H1 (cell line): ENCODE measurements at regions not wholly inside any gene's neighbourhood (a gene's known extent, or its start where the extent isn't known, plus 50 kb on each side); places are given as distances from the start of the nearest gene placed in this dataset.

Experiments used
- CTCF ChIA-PET: fragments of 300-600 bp; sonication (Branson Sonifier 250); formaldehyde crosslinking; loops from one replicate; lab custom pipeline; 2021; ENCODE audit not compliant: partially characterized antibody; lab: Charles Lee
- POLR2A ChIA-PET: fragments of 300-600 bp; sonication (Branson Sonifier 250); formaldehyde crosslinking; loops from one replicate; lab custom pipeline; 2021; ENCODE audit warnings: inconsistent platforms; ENCODE audit not compliant: partially characterized antibody; lab: Charles Lee
- DNase-seq, 2 experiments: peaks; one replicate each; pipeline versions ENCODE4 v3.0.0 to v3.0.0-alpha.2; 2010 to 2022; ENCODE audit warnings: low spot score in 2 of 2, low read depth in 1 of 2, mixed read lengths in 1 of 2
- FAIRE-seq: peaks from 2 replicates; lab custom pipeline; 2011; peaks lifted over from hg19 to GRCh38; lab: Jason Lieb, UNC
- H2AFZ ChIP-seq: 2 replicates; pipeline ENCODE4 v1.8.1; 2012; ENCODE audit warnings: low read length, inconsistent platforms
- H2AK5ac ChIP-seq: 2 replicates; pipeline ENCODE4 v1.6.1; 2013; ENCODE audit warnings: low read depth, low read length
- H2BK120ac ChIP-seq: replicated peaks from 2 replicates; pipeline ENCODE3; 2013; ENCODE audit warnings: low read depth, low read length, inconsistent platforms
- H2BK12ac ChIP-seq: 2 replicates; pipeline ENCODE4 v1.6.1; 2013; ENCODE audit warnings: low read depth, low read length
- H2BK15ac ChIP-seq: 2 replicates; pipeline ENCODE4 v1.6.1; 2013; ENCODE audit warnings: low read length
- H2BK20ac ChIP-seq: 2 replicates; pipeline ENCODE4 v1.6.1; 2013; ENCODE audit warnings: low read length
- H2BK5ac ChIP-seq: 2 replicates; pipeline ENCODE4 v1.6.1; 2013; ENCODE audit warnings: low read depth, low read length
- H3K14ac ChIP-seq: 2 replicates; pipeline ENCODE4 v1.6.1; 2013; ENCODE audit warnings: inconsistent platforms; ENCODE audit not compliant: insufficient read length
- H3K18ac ChIP-seq: 2 replicates; pipeline ENCODE4 v1.6.1; 2013; ENCODE audit warnings: low read length; ENCODE audit errors: extremely low read depth
- H3K23ac ChIP-seq: 2 replicates; pipeline ENCODE4 v1.6.1; 2013; ENCODE audit warnings: inconsistent platforms; ENCODE audit not compliant: insufficient read length
- H3K23me2 ChIP-seq: 2 replicates; pipeline ENCODE4 v1.6.1; 2013; ENCODE audit warnings: low read depth, low read length
- H3K27ac ChIP-seq: 2 replicates; pipeline ENCODE4 v1.6.1; 2011; ENCODE audit warnings: low read depth, low read length, inconsistent platforms
- H3K27me3 ChIP-seq, 4 experiments: replicated peaks in 1 of 4; 1 replicate in 1 of 4; 2 replicates in 3 of 4; pipeline versions ENCODE4 v1.6.1 to v1.8.1; 2011 to 2013; ENCODE audit warnings: low read length in 3 of 4, mild to moderate bottlenecking in 3 of 4, inconsistent platforms in 2 of 4, mixed read lengths in 2 of 4, moderate library complexity in 1 of 4; ENCODE audit not compliant: control insufficient read depth in 3 of 4, insufficient read depth in 3 of 4; ENCODE audit errors: extremely low read depth in 1 of 4
- H3K36me3 ChIP-seq, 4 experiments: 2 replicates each; pipeline versions ENCODE4 v1.6.1 to v1.8.1; 2011 to 2013; ENCODE audit warnings: mild to moderate bottlenecking in 4 of 4, low read length in 3 of 4, moderate library complexity in 2 of 4, control low read depth in 1 of 4, inconsistent platforms in 1 of 4; ENCODE audit not compliant: insufficient read depth in 4 of 4, control insufficient read depth in 2 of 4
- H3K4ac ChIP-seq: replicated peaks from 2 replicates; pipeline ENCODE3; 2013; ENCODE audit warnings: low read length, low read depth, mixed read lengths, inconsistent platforms; ENCODE audit not compliant: insufficient read length
- H3K4me1 ChIP-seq, 4 experiments: replicated peaks in 1 of 4; 1 replicate in 1 of 4; 2 replicates in 3 of 4; pipeline versions ENCODE4 v1.6.1 to v1.8.1; 2011 to 2013; ENCODE audit warnings: low read length in 3 of 4, inconsistent platforms in 2 of 4, mixed read lengths in 1 of 4; ENCODE audit not compliant: insufficient read depth in 4 of 4, control insufficient read depth in 3 of 4
- H3K4me2 ChIP-seq, 2 experiments: 2 replicates each; pipeline versions ENCODE4 v1.6.1 to v1.8.1; 2011 to 2013; ENCODE audit warnings: low read depth in 2 of 2, low read length in 2 of 2, control low read depth in 1 of 2, inconsistent platforms in 1 of 2, mild to moderate bottlenecking in 1 of 2; ENCODE audit not compliant: insufficient read depth in 1 of 2
- H3K4me3 ChIP-seq, 4 experiments: fragments of 200-600, 300-600 bp in 1 of 4; sonication (generic), shearing (Covaris generic), sonication (Bioruptor Twin) in 1 of 4; 2 replicates each; pipeline versions ENCODE4 v1.5.1 to v1.8.1; 2011 to 2016; ENCODE audit warnings: low read length in 4 of 4, low read depth in 3 of 4, control low read depth in 2 of 4, inconsistent platforms in 2 of 4, mild to moderate bottlenecking in 2 of 4, mixed read lengths in 1 of 4, moderate library complexity in 1 of 4; ENCODE audit not compliant: insufficient read depth in 2 of 4; ENCODE audit errors: extremely low read depth in 1 of 4
- H3K56ac ChIP-seq: replicated peaks from 2 replicates; pipeline ENCODE3; 2013; ENCODE audit warnings: low read depth, mild to moderate bottlenecking, mixed read lengths, low read length, inconsistent platforms; ENCODE audit not compliant: insufficient read length
- H3K79me1 ChIP-seq: 2 replicates; pipeline ENCODE4 v1.6.1; 2013; ENCODE audit warnings: low read depth, low read length, control low read depth
- H3K79me2 ChIP-seq, 2 experiments: 2 replicates each; pipeline versions ENCODE4 v1.6.1 to v1.8.1; 2012 to 2013; ENCODE audit warnings: low read length in 2 of 2, mild to moderate bottlenecking in 2 of 2, inconsistent platforms in 1 of 2; ENCODE audit not compliant: insufficient read depth in 2 of 2, control insufficient read depth in 1 of 2
- H3K9ac ChIP-seq, 4 experiments: replicated peaks in 1 of 4; 1 replicate in 1 of 4; 2 replicates in 3 of 4; pipeline versions ENCODE4 v1.6.1 to v1.8.1; 2011 to 2013; ENCODE audit warnings: low read depth in 3 of 4, low read length in 3 of 4, control low read depth in 2 of 4, mild to moderate bottlenecking in 2 of 4, moderate library complexity in 2 of 4, inconsistent platforms in 1 of 4; ENCODE audit errors: extremely low read depth in 1 of 4
- H3K9me3 ChIP-seq, 2 experiments: 2 replicates each; pipeline versions ENCODE4 v1.6.1 to v1.8.1; 2012 to 2013; ENCODE audit warnings: mild to moderate bottlenecking in 2 of 2, moderate library complexity in 2 of 2, control low read depth in 1 of 2, inconsistent platforms in 1 of 2, low read depth in 1 of 2, low read length in 1 of 2, mixed read lengths in 1 of 2; ENCODE audit not compliant: insufficient read depth in 2 of 2
- H4K20me1 ChIP-seq, 2 experiments: replicated peaks in 1 of 2; 2 replicates each; pipeline versions ENCODE3 to v1.8.1; 2011 to 2013; ENCODE audit warnings: inconsistent platforms in 2 of 2, low read length in 2 of 2, mild to moderate bottlenecking in 1 of 2; ENCODE audit not compliant: insufficient read depth in 2 of 2, control insufficient read depth in 1 of 2
- H4K5ac ChIP-seq: 2 replicates; pipeline ENCODE4 v1.6.1; 2013; ENCODE audit warnings: low read length, low read depth, mixed read lengths, inconsistent platforms; ENCODE audit not compliant: insufficient read length
- H4K8ac ChIP-seq: 2 replicates; pipeline ENCODE4 v1.8.0; 2013; ENCODE audit warnings: mild to moderate bottlenecking, moderate library complexity, low read length, inconsistent platforms; ENCODE audit not compliant: insufficient read depth; ENCODE audit errors: extremely low read depth
- H4K91ac ChIP-seq: replicated peaks from 2 replicates; pipeline ENCODE3; 2013; ENCODE audit warnings: low read length, mixed read lengths, inconsistent platforms; ENCODE audit not compliant: insufficient read length
- BCL11A ChIP-seq, 2 experiments: IDR thresholded peaks; one replicate each; pipeline ENCODE4 v1.6.1; 2011; ENCODE audit warnings: low read depth in 2 of 2, low read length in 2 of 2, mild to moderate bottlenecking in 2 of 2
- CBX5 ChIP-seq: fragments of 300-800, 300-1000 bp; sonication (generic); IDR thresholded peaks from 2 replicates; pipeline ENCODE4 v1.7.1; 2016; ENCODE audit warnings: antibody characterized with exemption, low read length, low read depth
- CTBP2 ChIP-seq: IDR thresholded peaks from 2 replicates; pipeline ENCODE4 v1.7.0; 2011; ENCODE audit warnings: borderline replicate concordance, mild to moderate bottlenecking, moderate library complexity, mixed read lengths, low read length; ENCODE audit not compliant: insufficient read depth, insufficient read length
- EZH2 ChIP-seq: fragments of 200-600 bp; sonication (generic); IDR thresholded peaks from 2 replicates; pipeline ENCODE4 v1.7.1; 2012; ENCODE audit warnings: low read depth, mild to moderate bottlenecking, moderate library complexity, low read length, inconsistent platforms; ENCODE audit not compliant: severe bottlenecking
- GTF2F1 ChIP-seq: IDR thresholded peaks from 2 replicates; pipeline ENCODE4 v1.6.1; 2012; ENCODE audit warnings: low read depth, low read length, improper control_type of control experiment, borderline replicate concordance
- MAX ChIP-seq: IDR thresholded peaks from 2 replicates; pipeline ENCODE4 v1.6.1; 2012; ENCODE audit warnings: inconsistent platforms
- NRF1 ChIP-seq: IDR thresholded peaks from 2 replicates; pipeline ENCODE4 v1.6.1; 2011; ENCODE audit warnings: mild to moderate bottlenecking, low read depth, low read length, improper control_type of control experiment
- SIX5 ChIP-seq: IDR thresholded peaks from 2 replicates; pipeline ENCODE4 v1.6.1; 2011; ENCODE audit warnings: mild to moderate bottlenecking, low read depth, low read length
- SRF ChIP-seq: IDR thresholded peaks from 2 replicates; pipeline ENCODE4 v1.6.1; 2011; ENCODE audit warnings: mild to moderate bottlenecking, low read depth, low read length, moderate library complexity
- SUZ12 ChIP-seq: fragments of 200-600 bp; sonication (generic); IDR thresholded peaks from 2 replicates; pipeline ENCODE4 v1.6.1; 2012; ENCODE audit warnings: mild to moderate bottlenecking, inconsistent platforms, low read length, moderate library complexity, mixed read lengths
- YY1 ChIP-seq: IDR thresholded peaks from 2 replicates; pipeline ENCODE4 v1.6.1; 2011; ENCODE audit warnings: low read depth, mild to moderate bottlenecking, low read length
- TF ChIP-seq, protein P1 (sequence below): IDR thresholded peaks from 2 replicates; pipeline ENCODE4 v1.6.1; 2012; ENCODE audit warnings: inconsistent platforms

- Histone ChIP-seq H3K9ac (no peak overlapping the region), H3K79me1 (no peaks in the 10 kb centered on the region), H4K20me1 (no peaks in the 10 kb centered on the region), H4K91ac (no peak overlapping the region), H3K4me1 (peaks cover 0 to 5% (median 2%) of the 10 kb centered on the region in 4 experiments; a peak in 3 of 7 replicates), H2BK120ac (no peak overlapping the region), H2BK15ac (no peak overlapping the region), H3K23me2 (no peaks in the 10 kb centered on the region; the same call in 1 of the 2 replicates), H2AFZ (no peak overlapping the region), H2BK20ac (no peak overlapping the region), H3K14ac (no peak overlapping the region), H3K18ac (no peak overlapping the region), H3K4me2 (no peak overlapping the region), H3K4ac (no peak overlapping the region), H4K8ac (no peak overlapping the region), H3K36me3 (no peaks in the 10 kb centered on the region), H3K56ac (no peak overlapping the region), H3K4me3 (no peak overlapping the region), H2BK5ac (no peak overlapping the region), H3K9me3 (no peaks in the 10 kb centered on the region), H3K79me2 (no peaks in the 10 kb centered on the region), H3K27ac (no peak overlapping the region), H2AK5ac (no peak overlapping the region), H3K23ac (no peak overlapping the region), H3K27me3 (no peaks in the 10 kb centered on the region), H4K5ac (no peak overlapping the region), H2BK12ac (no peak overlapping the region)
- POLR2A ChIA-PET = interaction anchor here (1.1 kb wide), 1 partner anchor 18 kb away, joined by 3 read pairs; no protein-coding TSS in a partner anchor
- no peak for FAIRE-seq
- no peak for DNase-seq
- CTCF ChIA-PET = interaction anchor here (0.6 kb wide), 1 partner anchor 511 kb away, joined by 3 read pairs; no protein-coding TSS in a partner anchor
- TF ChIP-seq NRF1 (no peak), MAX (no peak), SUZ12 (no peak), CBX5 (no peak), YY1 (no peak), EZH2 (no peak), GTF2F1 (no peak), SRF (no peak), SIX5 (no peak), CTBP2 (no peak), BCL11A (IDR thresholded peaks at IDR 0.05; ENCODE audit: low read depth in 2 of 2, low read length in 2 of 2) (no peak)
- TF ChIP-seq, protein P1, sequence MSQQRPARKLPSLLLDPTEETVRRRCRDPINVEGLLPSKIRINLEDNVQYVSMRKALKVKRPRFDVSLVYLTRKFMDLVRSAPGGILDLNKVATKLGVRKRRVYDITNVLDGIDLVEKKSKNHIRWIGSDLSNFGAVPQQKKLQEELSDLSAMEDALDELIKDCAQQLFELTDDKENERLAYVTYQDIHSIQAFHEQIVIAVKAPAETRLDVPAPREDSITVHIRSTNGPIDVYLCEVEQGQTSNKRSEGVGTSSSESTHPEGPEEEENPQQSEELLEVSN = no peak
Measured at GRCh38 chrX:39988496-39988895, 109.3 kb downstream of the BCOR start.
